Mucosa of descending colon (tissue), 3 donors: ENCODE measurements at regions not wholly inside any gene's neighbourhood (a gene's known extent, or its start where the extent isn't known, plus 50 kb on each side); places are given as distances from the start of the nearest gene placed in this dataset.
"Not testable (repeated sequence)": the region's sequence is repeated elsewhere in the genome, so short reads cannot be mapped to it uniquely, and the experiment has no call there.

Experiments used
- ATAC-seq: fragments of 200-7000 bp; cut with Tn5 transposase; one replicate; pipeline ENCODE4 v1.9.1; 2020; ENCODE audit warnings: mild to moderate bottlenecking, moderate library complexity
- DNase-seq, 3 donors: peaks; one replicate each; pipeline ENCODE4 v3.0.0-alpha.2; 2020
- H3K36me3 ChIP-seq: fragments of 200-600 bp; one replicate; pipeline ENCODE4 v1.8.0; 2021; ENCODE audit warnings: low read depth, mild to moderate bottlenecking
- H3K4me1 ChIP-seq: fragments of 200-600 bp; one replicate; pipeline ENCODE4 v1.8.0; 2021; ENCODE audit warnings: low read depth, mild to moderate bottlenecking
- H3K4me3 ChIP-seq: fragments of 200-600 bp; one replicate; pipeline ENCODE4 v1.8.0; 2021; ENCODE audit warnings: mild to moderate bottlenecking
- H3K9me3 ChIP-seq: fragments of 200-600 bp; one replicate; pipeline ENCODE4 v1.8.0; 2021; ENCODE audit warnings: mild to moderate bottlenecking
- intact Hi-C, 2 donors: fragments of 100-400 bp; cut with DNase I in 1 of 2; cut with micrococcal nuclease in 1 of 2; formaldehyde crosslinking; loops; one replicate each; pipeline versions ENCODE4 v1.11.0 to v1.11.1; 2022; cut with DNase I, micrococcal nuclease
- TF ChIP-seq, protein P1 (sequence below): fragments of 200-600 bp; IDR thresholded peaks from one replicate; pipeline ENCODE4 v1.8.0; 2022; ENCODE audit warnings: antibody characterized with exemption, mild to moderate bottlenecking
- donor health status: DM: no; HTN: no; CAD: no; lungs with moderate emphysema.
- donor health status: DM: no; HTN: no; CAD: no.
- donor health status: DM: no; HTN: yes; CAD: no.

DNA sequence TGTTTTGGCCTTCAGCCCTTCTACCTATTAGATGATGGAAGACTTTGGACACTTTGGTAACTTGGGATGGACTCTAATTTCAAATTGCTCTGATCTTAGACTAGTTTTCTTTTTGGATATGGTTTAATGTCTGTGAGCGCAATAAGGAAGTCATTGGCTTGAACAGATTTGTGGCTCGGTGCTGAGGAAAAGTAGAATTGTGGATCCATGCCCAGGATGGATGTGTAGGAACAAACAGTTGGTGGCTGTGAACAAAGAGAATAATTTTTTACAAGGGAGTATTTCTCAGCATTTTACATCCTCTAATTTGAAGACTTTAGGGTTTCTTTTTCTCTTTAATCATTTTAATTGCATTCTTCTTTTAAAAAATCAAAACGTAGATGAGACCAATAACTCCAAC, 327.1 kb downstream of the GLUD2 start:
- TF ChIP-seq, protein P1, sequence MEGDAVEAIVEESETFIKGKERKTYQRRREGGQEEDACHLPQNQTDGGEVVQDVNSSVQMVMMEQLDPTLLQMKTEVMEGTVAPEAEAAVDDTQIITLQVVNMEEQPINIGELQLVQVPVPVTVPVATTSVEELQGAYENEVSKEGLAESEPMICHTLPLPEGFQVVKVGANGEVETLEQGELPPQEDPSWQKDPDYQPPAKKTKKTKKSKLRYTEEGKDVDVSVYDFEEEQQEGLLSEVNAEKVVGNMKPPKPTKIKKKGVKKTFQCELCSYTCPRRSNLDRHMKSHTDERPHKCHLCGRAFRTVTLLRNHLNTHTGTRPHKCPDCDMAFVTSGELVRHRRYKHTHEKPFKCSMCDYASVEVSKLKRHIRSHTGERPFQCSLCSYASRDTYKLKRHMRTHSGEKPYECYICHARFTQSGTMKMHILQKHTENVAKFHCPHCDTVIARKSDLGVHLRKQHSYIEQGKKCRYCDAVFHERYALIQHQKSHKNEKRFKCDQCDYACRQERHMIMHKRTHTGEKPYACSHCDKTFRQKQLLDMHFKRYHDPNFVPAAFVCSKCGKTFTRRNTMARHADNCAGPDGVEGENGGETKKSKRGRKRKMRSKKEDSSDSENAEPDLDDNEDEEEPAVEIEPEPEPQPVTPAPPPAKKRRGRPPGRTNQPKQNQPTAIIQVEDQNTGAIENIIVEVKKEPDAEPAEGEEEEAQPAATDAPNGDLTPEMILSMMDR = no peak
- Histone ChIP-seq H3K4me1 (no peaks in the 10 kb centered on the region), H3K9me3 (no peaks in the 10 kb centered on the region), H3K4me3 (no peak overlapping the region), H3K36me3 (no peaks in the 10 kb centered on the region)
- ATAC-seq (peak; percentile 41), DNase-seq (no peak)
- intact Hi-C loops = no loop called here

DNA sequence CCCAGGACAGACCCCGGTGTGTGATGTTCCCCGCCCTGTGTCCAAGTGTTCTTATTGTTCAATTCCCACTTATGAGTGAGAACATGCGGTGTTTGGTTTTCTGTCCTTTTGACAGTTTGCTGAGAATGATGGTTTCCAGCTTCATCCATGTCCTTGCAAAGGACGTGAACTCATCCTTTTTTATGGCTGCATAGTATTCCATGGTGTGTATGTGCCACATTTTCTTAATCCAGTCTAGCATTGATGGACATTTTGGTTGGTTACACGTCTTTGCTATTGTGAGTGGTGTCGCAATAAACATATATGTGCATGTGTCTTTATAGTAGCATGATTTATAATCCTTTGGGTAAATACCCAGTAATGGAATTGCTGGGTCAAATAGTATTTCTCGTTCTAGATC, 334.5 kb downstream of the GLUD2 start:
- H3K4me3 ChIP-seq, intact Hi-C loops, H3K9me3 ChIP-seq, H3K36me3 ChIP-seq, H3K4me1 ChIP-seq, ATAC-seq, DNase-seq: not testable (repeated sequence)

DNA sequence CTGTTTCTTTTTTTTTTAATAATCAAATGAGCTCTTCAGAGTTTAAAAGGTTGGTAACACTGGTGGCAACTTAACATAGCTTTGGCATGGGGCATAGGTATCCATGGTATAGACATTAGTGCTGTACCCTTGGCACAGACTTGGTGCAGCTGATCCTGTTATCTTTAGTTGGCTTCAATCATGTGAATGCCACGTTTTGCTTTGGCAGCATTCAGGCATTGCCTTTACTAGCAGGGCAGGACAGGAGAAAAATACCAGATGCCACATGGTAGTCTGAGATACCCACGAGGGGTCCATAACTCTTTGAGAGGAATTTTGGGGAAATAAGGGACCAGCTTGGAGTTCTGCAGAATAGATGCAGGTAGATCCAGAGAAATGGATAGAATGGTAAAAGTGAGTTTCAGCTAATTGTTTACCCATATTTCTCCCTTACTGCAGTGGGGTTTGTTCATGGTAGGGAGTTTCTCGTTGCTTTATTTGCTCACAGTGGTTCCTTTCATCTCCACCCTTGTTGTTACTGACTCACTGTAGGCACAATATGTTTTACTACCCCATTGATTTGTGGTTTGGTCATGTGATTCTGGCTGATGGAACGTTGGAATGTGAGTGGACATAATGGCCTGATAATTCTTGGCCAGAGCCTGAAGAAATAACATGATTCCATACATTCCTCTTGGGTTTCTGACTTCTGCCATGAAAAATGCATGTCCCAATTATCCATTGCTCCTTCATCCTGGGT, 342.7 kb downstream of the GLUD2 start:
- H3K4me3 ChIP-seq = no peak overlapping the region
- H3K36me3 ChIP-seq = no peaks in the 10 kb centered on the region
- H3K4me1 ChIP-seq = no peaks in the 10 kb centered on the region
- intact Hi-C loops = no loop called here
- H3K9me3 ChIP-seq = no peaks in the 10 kb centered on the region
- DNase-seq = peak in 1 of 3 donors; percentile 10
- peak; percentile 89 for ATAC-seq
- TF ChIP-seq, protein P1 = no peak

DNA sequence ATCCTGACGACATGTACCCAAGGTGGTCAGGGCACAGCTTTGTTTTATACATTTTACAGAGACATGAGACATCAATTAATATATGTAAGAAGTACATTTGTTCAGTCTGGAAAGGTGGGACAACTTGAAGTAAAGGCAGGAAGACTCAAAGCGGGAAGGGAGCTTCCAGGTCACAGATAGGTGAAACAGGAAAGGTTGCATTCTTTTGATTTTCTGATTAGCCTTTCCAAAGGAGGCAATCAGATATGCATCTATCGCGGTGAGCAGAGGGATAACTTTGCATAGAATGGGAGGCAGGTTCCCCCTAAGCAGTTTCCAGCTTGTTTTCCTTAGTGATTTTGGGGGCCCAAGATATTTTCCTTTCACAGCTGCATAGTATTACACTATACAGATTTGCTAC, 358.4 kb downstream of the GLUD2 start:
- Histone ChIP-seq H3K36me3 (no peaks in the 10 kb centered on the region), H3K4me3 (no peak overlapping the region), H3K4me1 (no peaks in the 10 kb centered on the region), H3K9me3 (no peaks in the 10 kb centered on the region)
- intact Hi-C loops = no loop called here
- ATAC-seq (no peak), DNase-seq (no peak)
- TF ChIP-seq, protein P1 = no peak

DNA sequence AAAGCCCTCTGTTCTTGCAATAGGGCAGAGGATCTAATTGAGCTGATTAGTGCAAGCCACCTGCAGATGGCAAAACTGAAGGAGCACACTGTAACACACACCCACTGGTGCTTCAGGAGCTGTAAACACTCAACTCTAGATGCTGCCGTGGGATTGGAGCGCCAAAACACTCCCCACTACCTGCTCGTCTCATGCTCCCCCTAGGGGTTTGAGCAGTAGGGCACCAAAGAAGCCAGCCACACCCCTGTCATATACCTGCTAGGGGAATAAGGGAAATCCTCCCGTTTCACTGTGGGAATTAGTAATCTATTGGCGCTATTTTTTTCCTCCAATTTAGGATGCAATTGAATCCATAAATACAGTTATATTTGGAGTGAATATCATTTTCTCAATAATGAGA, 360.2 kb downstream of the GLUD2 start:
- DNase-seq = no peak
- Histone ChIP-seq H3K36me3 (no peaks in the 10 kb centered on the region), H3K9me3 (no peaks in the 10 kb centered on the region), H3K4me1 (no peaks in the 10 kb centered on the region), H3K4me3 (no peak overlapping the region)
- no peak for ATAC-seq
- TF ChIP-seq, protein P1 = no peak
- intact Hi-C loops = no loop called here

DNA sequence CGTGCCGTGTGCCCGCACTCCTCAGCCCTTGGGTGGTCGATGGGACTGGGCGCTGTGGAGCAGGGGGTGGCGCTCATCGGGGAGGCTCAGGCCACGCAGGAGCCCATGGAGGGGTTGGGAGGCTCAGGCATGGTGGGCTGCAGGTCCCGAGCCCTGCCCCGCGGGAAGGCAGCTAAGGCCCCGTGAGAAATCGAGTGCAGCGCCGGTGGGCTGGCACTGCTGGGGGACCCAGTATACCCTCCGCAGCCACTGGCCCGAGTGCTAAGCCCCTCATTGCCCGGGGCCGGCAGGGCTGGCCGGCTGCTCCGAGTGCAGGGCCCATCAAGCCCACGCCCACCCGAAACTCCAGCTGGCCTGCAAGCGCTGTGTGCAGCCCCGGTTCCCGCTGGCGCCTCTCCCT, 384.1 kb downstream of the GLUD2 start:
- H3K9me3 ChIP-seq, H3K36me3 ChIP-seq, DNase-seq, ATAC-seq, H3K4me3 ChIP-seq, intact Hi-C loops, H3K4me1 ChIP-seq: not testable (repeated sequence)

DNA sequence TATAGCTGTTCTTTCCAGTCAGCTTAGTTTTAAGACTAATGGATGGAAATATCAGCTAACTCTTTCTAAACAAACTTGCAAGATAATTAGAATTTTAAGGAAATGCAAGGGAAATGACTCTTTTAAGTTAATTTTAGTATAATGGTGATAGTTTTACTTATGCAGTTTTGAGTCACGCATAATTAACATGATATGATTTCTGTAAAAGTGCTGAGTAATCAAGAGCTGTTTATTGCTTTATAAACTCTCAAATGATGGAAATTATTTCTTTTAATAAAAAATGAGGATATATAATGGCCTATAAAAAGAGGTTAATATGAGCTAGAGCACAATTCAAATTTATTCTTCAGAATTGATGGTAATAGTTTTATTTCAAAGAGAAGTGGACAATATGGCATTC, 385.9 kb downstream of the GLUD2 start:
- Histone ChIP-seq H3K9me3 (no peaks in the 10 kb centered on the region), H3K4me1 (no peaks in the 10 kb centered on the region), H3K4me3 (no peak overlapping the region), H3K36me3 (no peaks in the 10 kb centered on the region)
- intact Hi-C loops = no loop called here
- TF ChIP-seq, protein P1 = no peak
- DNase-seq (no peak), ATAC-seq (no peak)

DNA sequence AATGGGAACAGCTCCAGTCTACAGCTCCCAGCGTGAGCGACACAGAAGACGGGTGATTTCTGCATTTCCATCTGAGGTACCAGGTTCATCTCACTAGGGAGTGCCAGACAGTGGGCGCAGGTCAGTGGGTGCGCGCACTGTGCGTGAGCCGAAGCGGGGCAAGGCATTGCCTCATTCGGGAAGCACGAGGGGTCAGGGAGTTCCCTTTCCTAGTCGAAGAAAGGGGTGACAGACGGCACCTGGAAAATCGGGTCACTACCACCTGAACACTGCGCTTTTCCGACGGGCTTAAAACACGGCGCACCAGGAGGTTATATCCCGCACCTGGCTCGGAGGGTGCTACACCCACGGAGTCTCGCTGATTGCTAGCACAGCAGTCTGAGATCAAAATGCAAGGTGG, 390.3 kb downstream of the GLUD2 start:
- intact Hi-C loops, H3K4me3 ChIP-seq, ATAC-seq: not testable (repeated sequence)

More for the DNA sequence above, 390.3 kb downstream of the GLUD2 start:
- not testable (repeated sequence) for DNase-seq, H3K36me3 ChIP-seq, H3K4me1 ChIP-seq, H3K9me3 ChIP-seq
